SK-N-SH (cell line): ENCODE measurements at regions not wholly inside any gene's neighbourhood (a gene's known extent, or its start where the extent isn't known, plus 50 kb on each side); places are given as distances from the start of the nearest gene placed in this dataset.

Experiments used
- CTCF ChIA-PET: fragments of 300-600, 350-600 bp; formaldehyde crosslinking; extraction: SDS; loops from one replicate; lab custom pipeline; 2021; lab: Yijun Ruan, JAX
- POLR2A ChIA-PET: fragments of 350-600 bp; sonication (Branson Sonifier 250); formaldehyde crosslinking; extraction: SDS; loops from one replicate; lab custom pipeline; 2020; ENCODE audit warnings: antibody characterized with exemption, inconsistent platforms; lab: Yijun Ruan, JAX
- DNase-seq: peaks from one replicate; pipeline ENCODE4 v3.0.0; 2012
- H2AFZ ChIP-seq: fragments of 200-600 bp; sonication (generic); 2 replicates; pipeline ENCODE4 v1.8.1; 2016; ENCODE audit warnings: antibody characterized with exemption, mild to moderate bottlenecking, low read depth
- H3F3A ChIP-seq: fragments of 200-600 bp; sonication (generic); replicated peaks from 2 replicates; pipeline ENCODE3; 2016; ENCODE audit warnings: antibody characterized with exemption, mild to moderate bottlenecking; ENCODE audit not compliant: insufficient read depth
- H3K27ac ChIP-seq, 2 experiments: fragments of 200-500 bp in 1 of 2; fragments of 200-600 bp in 1 of 2; sonication (Bioruptor generic) in 1 of 2; sonication (generic), shearing (Covaris generic) in 1 of 2; 2 replicates each; pipeline versions ENCODE4 v1.5.1 to v1.6.1; 2014 to 2016; ENCODE audit warnings: low read depth in 2 of 2, inconsistent platforms in 1 of 2, low read length in 1 of 2, mild to moderate bottlenecking in 1 of 2, mixed read lengths in 1 of 2
- H3K27me3 ChIP-seq: fragments of 200-600 bp; sonication (generic), shearing (Covaris generic); 2 replicates; pipeline ENCODE4 v1.6.1; 2016; ENCODE audit warnings: mixed run types; ENCODE audit not compliant: insufficient read depth
- H3K36me3 ChIP-seq, 2 experiments: fragments of 200-500 bp in 1 of 2; fragments of 200-600 bp in 1 of 2; sonication (Bioruptor generic) in 1 of 2; sonication (generic) in 1 of 2; replicated peaks in 1 of 2; 2 replicates each; pipeline versions ENCODE3 to v1.5.1; 2014 to 2016; ENCODE audit warnings: low read length in 1 of 2, mild to moderate bottlenecking in 1 of 2; ENCODE audit not compliant: insufficient read depth in 2 of 2, control insufficient read depth in 1 of 2
- H3K4me1 ChIP-seq, 2 experiments: fragments of 200-500 bp in 1 of 2; fragments of 200-600 bp in 1 of 2; sonication (Bioruptor generic) in 1 of 2; sonication (generic), shearing (Covaris generic) in 1 of 2; 2 replicates each; pipeline versions ENCODE4 v1.5.1 to v1.6.1; 2014 to 2016; ENCODE audit warnings: low read depth in 1 of 2, low read length in 1 of 2, mixed run types in 1 of 2; ENCODE audit not compliant: insufficient read depth in 2 of 2, control insufficient read depth in 1 of 2
- H3K4me2 ChIP-seq: fragments of 200-600 bp; sonication (generic), shearing (Covaris generic); 2 replicates; pipeline ENCODE4 v1.6.1; 2017; ENCODE audit warnings: mixed run types
- H3K4me3 ChIP-seq, 2 experiments: fragments of 200-500 bp in 1 of 2; fragments of 200-600 bp in 1 of 2; sonication (Bioruptor generic) in 1 of 2; sonication (generic), shearing (Covaris generic) in 1 of 2; 2 replicates each; pipeline versions ENCODE4 v1.5.1 to v1.8.1; 2014 to 2016; ENCODE audit warnings: low read depth in 2 of 2, inconsistent platforms in 1 of 2, low read length in 1 of 2, mild to moderate bottlenecking in 1 of 2, mixed read lengths in 1 of 2, moderate library complexity in 1 of 2
- H3K79me2 ChIP-seq: fragments of 200-600 bp; sonication (generic); 2 replicates; pipeline ENCODE4 v1.8.1; 2017; ENCODE audit warnings: mild to moderate bottlenecking; ENCODE audit not compliant: insufficient read depth
- H3K9ac ChIP-seq: fragments of 200-600 bp; sonication (generic); 2 replicates; pipeline ENCODE4 v1.6.1; 2017; ENCODE audit warnings: mixed run types
- H3K9me2 ChIP-seq: fragments of 200-600 bp; sonication (generic); 2 replicates; pipeline ENCODE4 v1.6.1; 2017; ENCODE audit warnings: mixed run types
- H3K9me3 ChIP-seq: fragments of 200-600 bp; sonication (generic); 2 replicates; pipeline ENCODE4 v1.6.1; 2017; ENCODE audit warnings: mixed run types, mild to moderate bottlenecking, moderate library complexity
- H4K20me1 ChIP-seq: fragments of 200-600 bp; sonication (generic); 2 replicates; pipeline ENCODE4 v1.6.1; 2017; ENCODE audit warnings: mild to moderate bottlenecking, mixed run types; ENCODE audit not compliant: insufficient read depth
- CHD2 ChIP-seq: fragments of 150-350 bp; IDR thresholded peaks from 2 replicates; pipeline ENCODE4 v1.6.1; 2018; ENCODE audit warnings: low read length; ENCODE audit not compliant: partially characterized antibody
- CTCF ChIP-seq: fragments of 200-600 bp; sonication (generic); IDR thresholded peaks from 2 replicates; pipeline ENCODE4 v1.6.1; 2017; ENCODE audit warnings: antibody characterized with exemption, mild to moderate bottlenecking, moderate library complexity
- ELF1 ChIP-seq: IDR thresholded peaks from 2 replicates; pipeline ENCODE4 v1.4.0; 2012
- EP300 ChIP-seq, 2 experiments: IDR thresholded peaks; 2 replicates each; pipeline versions ENCODE4 v1.4.0 to v1.6.1; 2012; ENCODE audit warnings: borderline replicate concordance in 1 of 2, low read depth in 1 of 2, low read length in 1 of 2
- FOSL2 ChIP-seq: IDR thresholded peaks from 2 replicates; pipeline ENCODE4 v1.4.0; 2012; ENCODE audit warnings: low read depth, mild to moderate bottlenecking, moderate library complexity, borderline replicate concordance
- JUND ChIP-seq: IDR thresholded peaks from 2 replicates; pipeline ENCODE4 v1.4.0; 2012
- MXI1 ChIP-seq: IDR thresholded peaks from 2 replicates; pipeline ENCODE4 v1.6.1; 2012; ENCODE audit warnings: mild to moderate bottlenecking, low read depth, low read length, improper control_type of control experiment
- POLR2AphosphoS5 ChIP-seq: IDR thresholded peaks from 2 replicates; pipeline ENCODE4 v1.6.1; 2012; ENCODE audit warnings: low read depth, low read length
- RCOR1 ChIP-seq: fragments of 150-350 bp; IDR thresholded peaks from 2 replicates; pipeline ENCODE4 v1.6.1; 2017; ENCODE audit warnings: antibody characterized with exemption, low read length
- REST ChIP-seq: IDR thresholded peaks from 2 replicates; pipeline ENCODE4 v1.6.1; 2012; ENCODE audit warnings: mild to moderate bottlenecking, low read depth, low read length, moderate library complexity
- RXRA ChIP-seq: IDR thresholded peaks from 2 replicates; pipeline ENCODE4 v1.4.0; 2012; ENCODE audit warnings: low read depth, mild to moderate bottlenecking, borderline replicate concordance
- SMC3 ChIP-seq: IDR thresholded peaks from 2 replicates; pipeline ENCODE4 v1.6.1; 2012; ENCODE audit warnings: low read depth, low read length, improper control_type of control experiment
- TAF1 ChIP-seq: IDR thresholded peaks from 2 replicates; pipeline ENCODE4 v1.6.1; 2012; ENCODE audit warnings: low read depth, mild to moderate bottlenecking, low read length, moderate library complexity, borderline replicate concordance
- USF1 ChIP-seq: IDR thresholded peaks from 2 replicates; pipeline ENCODE4 v1.4.0; 2012; ENCODE audit warnings: low read depth, borderline replicate concordance
- YY1 ChIP-seq: IDR thresholded peaks from 2 replicates; pipeline ENCODE4 v1.4.0; 2012; ENCODE audit warnings: low read depth, mild to moderate bottlenecking
- ZBTB33 ChIP-seq: IDR thresholded peaks from 2 replicates; pipeline ENCODE4 v1.4.0; 2012; ENCODE audit warnings: low read depth, borderline replicate concordance
- WGBS: methylation state at CpG from one replicate; pipeline ENCODE4 v1.1.6; 2017; ENCODE audit warnings: low lambda C conversion rate; 5-methylcytosine and 5-hydroxymethylcytosine counted together
- TF ChIP-seq, protein P1 (sequence below): IDR thresholded peaks from 2 replicates; pipeline ENCODE4; 2012
- TF ChIP-seq, protein P2 (sequence below): fragments of 150-350 bp; IDR thresholded peaks from 2 replicates; pipeline ENCODE4 v1.6.1; 2016; ENCODE audit warnings: mild to moderate bottlenecking, low read depth, low read length

- H3F3A ChIP-seq, result no peaks in the 10 kb centered on the region
- peaks cover 0 to 2% of the 10 kb centered on the region in 2 experiments; a peak in 1 of 4 replicates for H3K4me1 ChIP-seq
- 83% methylated on average over 16 of the region's 16 CpGs for WGBS
- H3K4me3 ChIP-seq, result no peak overlapping the region
- no peaks in the 10 kb centered on the region for H3K27me3 ChIP-seq
- H3K9ac ChIP-seq, result no peak overlapping the region
- no peaks in the 10 kb centered on the region for H3K9me3 ChIP-seq
- ChIA-PET CTCF (interaction anchor here (2.4 kb wide), 1 partner anchor 15 kb away, joined by 7 read pairs; no protein-coding TSS in a partner anchor), POLR2A (interaction anchor here (0.8 kb wide), 1 partner anchor 16 kb away, joined by 4 read pairs; no protein-coding TSS in a partner anchor)
- DNase-seq, result no peak
- H3K36me3 ChIP-seq, result no peaks in the 10 kb centered on the region
- no peak overlapping the region for H2AFZ ChIP-seq
- no peaks in the 10 kb centered on the region for H3K79me2 ChIP-seq
- no peaks in the 10 kb centered on the region for H3K9me2 ChIP-seq
- H3K27ac ChIP-seq, result no peak overlapping the region
- H4K20me1 ChIP-seq, result no peaks in the 10 kb centered on the region
- no peak overlapping the region for H3K4me2 ChIP-seq
- TF ChIP-seq ZBTB33 (no peak), MXI1 (no peak), USF1 (no peak), CTCF (no peak), REST (no peak), SMC3 (no peak), CHD2 (no peak), FOSL2 (no peak), ELF1 (no peak), YY1 (no peak), RXRA (no peak), TAF1 (no peak), EP300 (IDR thresholded peaks at IDR 0.05; ENCODE audit: borderline replicate concordance in 1 of 2, low read depth in 1 of 2, low read length in 1 of 2) (no peak), POLR2AphosphoS5 (no peak), JUND (no peak), RCOR1 (no peak)
- TF ChIP-seq, protein P1, sequence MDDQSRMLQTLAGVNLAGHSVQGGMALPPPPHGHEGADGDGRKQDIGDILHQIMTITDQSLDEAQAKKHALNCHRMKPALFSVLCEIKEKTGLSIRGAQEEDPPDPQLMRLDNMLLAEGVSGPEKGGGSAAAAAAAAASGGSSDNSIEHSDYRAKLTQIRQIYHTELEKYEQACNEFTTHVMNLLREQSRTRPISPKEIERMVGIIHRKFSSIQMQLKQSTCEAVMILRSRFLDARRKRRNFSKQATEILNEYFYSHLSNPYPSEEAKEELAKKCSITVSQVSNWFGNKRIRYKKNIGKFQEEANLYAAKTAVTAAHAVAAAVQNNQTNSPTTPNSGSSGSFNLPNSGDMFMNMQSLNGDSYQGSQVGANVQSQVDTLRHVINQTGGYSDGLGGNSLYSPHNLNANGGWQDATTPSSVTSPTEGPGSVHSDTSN, result no peak
- TF ChIP-seq, protein P2, sequence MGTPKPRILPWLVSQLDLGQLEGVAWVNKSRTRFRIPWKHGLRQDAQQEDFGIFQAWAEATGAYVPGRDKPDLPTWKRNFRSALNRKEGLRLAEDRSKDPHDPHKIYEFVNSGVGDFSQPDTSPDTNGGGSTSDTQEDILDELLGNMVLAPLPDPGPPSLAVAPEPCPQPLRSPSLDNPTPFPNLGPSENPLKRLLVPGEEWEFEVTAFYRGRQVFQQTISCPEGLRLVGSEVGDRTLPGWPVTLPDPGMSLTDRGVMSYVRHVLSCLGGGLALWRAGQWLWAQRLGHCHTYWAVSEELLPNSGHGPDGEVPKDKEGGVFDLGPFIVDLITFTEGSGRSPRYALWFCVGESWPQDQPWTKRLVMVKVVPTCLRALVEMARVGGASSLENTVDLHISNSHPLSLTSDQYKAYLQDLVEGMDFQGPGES, result no peak
- TF ChIP-seq, all 33 proteins: peak for 0
Observed at GRCh38 chr21:31543191-31543590, 116.3 kb upstream of the SOD1 start.
